Natural killer cell treated with Interleukin-12 subunit alpha and Interleukin-12 subunit beta and Interleukin-15 and Interleukin-18, amount 100 ng/mL, for 72 hours (primary cell): ENCODE measurements at regions not wholly inside any gene's neighbourhood (a gene's known extent, or its start where the extent isn't known, plus 50 kb on each side); places are given as distances from the start of the nearest gene placed in this dataset.
A peak's percentile ranks its signal among the peaks of the same experiment; 100 is the strongest.
"Not testable (repeated sequence)": the region's sequence is repeated elsewhere in the genome, so short reads cannot be mapped to it uniquely, and the experiment has no call there.

Experiments
- ATAC-seq, 2 donors: fragments of 150-1000 bp; cut with Tn5 transposase in 1 of 2; sonication (Bioruptor Pico), chemical (Tn5 transposase) in 1 of 2; 2 replicates each; pipeline ENCODE4 v1.10.0; 2021
- DNase-seq: peaks from one replicate; pipeline ENCODE4 v3.0.0; 2022; ENCODE audit warnings: low spot score
- H3K27ac Mint-ChIP-seq, 2 donors: 1 replicate in 1 of 2; 2 replicates in 1 of 2; pipeline ENCODE4 v1.8.0; 2022; ENCODE audit warnings: mixed read lengths in 2 of 2, mild to moderate bottlenecking in 1 of 2, moderate library complexity in 1 of 2
- H3K27me3 Mint-ChIP-seq, 2 donors: 1 replicate in 1 of 2; 2 replicates in 1 of 2; pipeline ENCODE4 v1.8.0; 2022; ENCODE audit warnings: mixed read lengths in 2 of 2
- H3K36me3 Mint-ChIP-seq: one replicate; pipeline ENCODE4 v1.8.0; 2022; ENCODE audit warnings: mixed read lengths
- H3K4me1 Mint-ChIP-seq, 2 donors: 1 replicate in 1 of 2; 2 replicates in 1 of 2; pipeline ENCODE4 v1.8.0; 2022; ENCODE audit warnings: low read depth in 2 of 2, mixed read lengths in 2 of 2, mild to moderate bottlenecking in 1 of 2
- H3K4me3 Mint-ChIP-seq: one replicate; pipeline ENCODE4 v1.8.0; 2022; ENCODE audit warnings: mixed read lengths
- H3K9me3 Mint-ChIP-seq: 2 replicates; pipeline ENCODE4 v1.8.0; 2022; ENCODE audit warnings: mixed read lengths

GRCh38 chr1:146413911-146414310 lies 185.1 kb upstream of the NOTCH2NLA start:
- not testable (repeated sequence) for ATAC-seq, H3K4me3 Mint-ChIP-seq, H3K27ac Mint-ChIP-seq, H3K27me3 Mint-ChIP-seq, H3K9me3 Mint-ChIP-seq, DNase-seq, H3K36me3 Mint-ChIP-seq
- H3K4me1 Mint-ChIP-seq, result peaks cover 7 to 12% of the 10 kb centered on the region in 2 donors

DNA sequence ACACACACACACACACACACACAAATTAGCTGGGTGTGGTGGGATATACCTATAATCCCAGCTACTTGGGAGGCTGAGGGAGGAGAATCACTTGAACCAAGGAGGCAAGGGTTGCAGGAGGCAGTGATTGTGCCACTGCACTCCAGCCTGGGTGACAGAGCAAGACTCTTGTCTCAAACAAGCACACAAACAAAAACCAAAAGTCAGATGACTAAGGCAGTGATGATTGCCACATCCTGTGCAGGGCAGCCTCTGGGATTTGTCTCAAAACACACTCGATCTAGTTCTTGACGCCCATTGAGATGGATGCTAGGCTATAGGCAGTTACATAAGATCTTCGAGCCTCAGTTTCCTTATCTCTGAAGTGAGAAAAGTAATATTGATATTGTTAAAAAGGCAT lies 183.1 kb upstream of the NOTCH2NLA start:
- H3K4me1 Mint-ChIP-seq, result peaks cover 7 to 12% of the 10 kb centered on the region in 2 donors
- H3K9me3 Mint-ChIP-seq, H3K36me3 Mint-ChIP-seq, H3K27me3 Mint-ChIP-seq: not testable (repeated sequence)
- DNase-seq (peak; percentile 62), ATAC-seq (peak; percentile 57 to 75)
- H3K27ac Mint-ChIP-seq, result peak overlapping the region; percentile 68 to 81
- peak overlapping the region; percentile 83 for H3K4me3 Mint-ChIP-seq

DNA sequence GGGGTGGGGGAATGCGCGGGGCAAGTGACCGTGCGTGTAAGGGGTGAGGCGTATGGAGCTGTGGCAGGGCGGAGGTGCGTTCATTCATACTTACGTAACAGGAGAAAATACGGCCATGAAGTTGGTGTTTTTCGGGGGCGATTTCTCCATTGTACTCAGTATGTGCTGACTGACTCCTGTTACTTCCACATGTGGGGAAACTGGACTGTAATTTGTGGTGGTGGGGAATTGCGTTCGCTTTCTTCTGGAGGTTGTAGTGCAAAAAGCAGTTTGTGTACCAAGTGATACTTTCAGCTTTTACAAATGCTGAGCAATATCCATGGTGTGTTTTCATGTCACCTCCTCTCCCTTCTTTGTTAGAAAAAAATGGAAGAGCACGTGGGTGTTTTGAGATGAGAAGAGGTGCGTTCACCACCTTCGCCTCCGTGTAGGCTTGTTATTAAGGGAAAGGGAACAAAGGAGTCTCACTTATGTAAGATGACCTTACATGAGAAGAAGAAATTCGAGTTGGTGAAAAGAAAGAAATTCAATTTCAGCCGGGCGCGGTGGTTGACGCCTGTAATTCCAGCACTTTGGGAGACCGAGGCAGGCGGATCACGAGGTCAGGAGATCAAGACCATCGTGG lies 181.1 kb upstream of the NOTCH2NLA start:
- DNase-seq (peak; percentile 60), ATAC-seq (peak; percentile 91)
- not testable (repeated sequence) for H3K27me3 Mint-ChIP-seq

DNA sequence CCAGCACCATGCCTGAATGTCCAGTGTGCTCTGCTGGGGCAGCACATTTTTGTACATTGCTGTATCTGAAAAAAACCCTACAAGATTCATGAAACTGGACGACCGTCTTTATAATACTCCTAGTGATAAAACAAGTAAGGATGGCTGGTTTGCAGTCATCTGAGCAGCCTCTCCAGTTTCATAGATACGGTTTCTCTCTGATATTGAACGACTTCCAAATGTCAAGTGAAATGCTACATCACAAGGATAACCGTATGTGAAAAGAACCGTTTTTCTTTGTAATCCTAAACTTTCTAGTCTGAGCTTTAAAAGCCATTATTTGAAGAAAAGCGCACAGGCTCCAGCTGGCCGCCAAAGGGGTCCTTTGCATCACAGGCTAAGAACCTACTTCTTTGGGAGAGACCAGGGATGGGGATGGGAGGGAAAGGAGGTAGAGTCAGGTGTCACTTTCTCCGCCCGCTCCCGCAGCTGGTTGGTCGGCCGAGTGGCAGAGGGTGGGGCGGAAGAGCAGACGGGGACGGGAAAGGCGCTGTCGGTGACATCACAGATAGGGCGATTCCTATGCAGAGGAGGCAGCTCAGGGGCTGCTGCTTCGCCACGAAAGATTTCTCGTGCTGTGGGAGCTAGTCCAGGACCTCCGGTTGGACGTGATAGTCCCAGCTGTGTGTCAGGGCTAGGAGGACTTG lies 180.4 kb upstream of the NOTCH2NLA start:
- not testable (repeated sequence) for H3K4me1 Mint-ChIP-seq, H3K27me3 Mint-ChIP-seq, H3K9me3 Mint-ChIP-seq, DNase-seq, H3K36me3 Mint-ChIP-seq
- ATAC-seq, result peak; percentile 83
- Mint-ChIP-seq H3K27ac (peak overlapping the region; percentile 76 to 89), H3K4me3 (peak overlapping the region; percentile 65)

More for the DNA sequence above, 181.1 kb upstream of the NOTCH2NLA start:
- peak overlapping the region; percentile 76 to 89 for H3K27ac Mint-ChIP-seq
- H3K36me3 Mint-ChIP-seq, H3K4me1 Mint-ChIP-seq, H3K9me3 Mint-ChIP-seq: not testable (repeated sequence)
- peak overlapping the region; percentile 65 for H3K4me3 Mint-ChIP-seq

GRCh38 chr1:146401281-146401825 lies 172.5 kb upstream of the NOTCH2NLA start:
- not testable (repeated sequence) for H3K27me3 Mint-ChIP-seq, H3K4me3 Mint-ChIP-seq, DNase-seq, H3K9me3 Mint-ChIP-seq, H3K36me3 Mint-ChIP-seq
- Mint-ChIP-seq H3K4me1 (peaks cover 19 to 27% of the 10 kb centered on the region in 2 donors), H3K27ac (peak overlapping the region; percentile 76 to 82)
- ATAC-seq, result peak; percentile 73 to 74

DNA sequence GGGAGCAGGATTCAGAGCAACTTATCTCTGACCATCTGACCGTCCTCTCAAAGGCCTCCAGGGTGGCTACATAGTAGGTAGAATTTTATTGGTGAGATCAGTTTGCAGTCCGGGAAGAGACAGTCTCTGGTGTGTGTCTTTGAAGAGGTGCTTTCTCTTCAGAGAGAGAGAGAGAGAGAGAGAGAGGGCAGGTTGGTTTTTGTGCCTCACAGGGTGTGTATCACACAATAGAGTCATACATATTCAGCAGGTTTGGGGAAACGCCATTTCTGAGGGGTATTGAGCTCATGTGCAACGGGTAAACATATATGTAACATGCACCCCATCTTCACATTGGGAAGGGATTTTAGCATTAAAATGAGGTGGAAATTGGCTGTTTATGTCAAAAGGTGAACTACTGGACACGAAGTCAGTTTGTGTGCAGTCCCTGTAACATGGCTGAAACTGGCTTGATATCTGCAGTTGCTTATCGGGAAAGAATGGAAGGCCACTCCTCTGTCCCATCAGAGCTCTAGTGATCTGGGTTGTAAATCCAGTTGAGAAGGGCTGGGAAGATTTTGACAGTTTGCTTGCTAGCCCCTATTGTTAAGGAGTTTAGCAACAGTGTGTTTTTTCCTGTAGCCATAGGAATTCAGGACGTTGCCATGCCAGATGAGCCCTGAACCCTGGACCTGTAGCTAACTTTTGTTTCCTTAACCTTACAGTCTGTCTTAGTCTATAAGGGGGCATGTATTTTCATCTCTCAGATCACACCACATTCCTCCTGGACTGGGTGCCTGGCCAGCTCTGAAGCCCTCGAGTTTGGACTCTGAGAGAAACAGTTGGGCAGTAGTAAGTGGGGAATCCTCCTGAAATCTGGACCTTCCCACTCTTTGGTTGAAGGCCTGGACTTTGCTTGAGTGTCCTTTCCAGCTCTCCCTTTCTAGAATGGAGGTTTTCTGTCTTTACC lies 171.6 kb upstream of the NOTCH2NLA start:
- not testable (repeated sequence) for ATAC-seq, H3K9me3 Mint-ChIP-seq, H3K27me3 Mint-ChIP-seq, H3K36me3 Mint-ChIP-seq
- H3K4me1 Mint-ChIP-seq, result peaks cover 19 to 27% of the 10 kb centered on the region in 2 donors
- DNase-seq, result peak; percentile 58
- H3K4me3 Mint-ChIP-seq, result peak overlapping the region; percentile 15
- H3K27ac Mint-ChIP-seq, result peak overlapping the region; percentile 76 to 82

DNA sequence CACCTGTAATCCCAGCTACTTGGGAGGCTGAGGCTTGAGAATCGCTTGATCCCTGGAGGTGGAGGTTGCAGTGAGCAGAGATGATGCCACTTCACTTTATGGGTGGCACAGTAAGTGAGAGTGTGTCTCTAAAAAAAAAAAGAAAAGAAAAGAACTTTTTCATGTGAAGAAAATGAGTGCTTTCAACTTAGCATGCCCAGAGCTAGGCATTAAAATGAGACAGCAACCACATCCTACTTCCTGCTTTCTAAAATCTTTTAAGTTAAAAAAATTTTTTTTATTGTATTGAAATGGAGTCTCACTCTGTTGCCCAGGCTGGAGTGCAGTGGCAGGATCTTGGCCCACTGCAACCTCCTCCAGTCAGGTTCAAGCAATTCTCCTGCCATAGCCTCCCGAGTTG lies 170.4 kb upstream of the NOTCH2NLA start:
- not testable (repeated sequence) for H3K4me3 Mint-ChIP-seq, H3K36me3 Mint-ChIP-seq, H3K9me3 Mint-ChIP-seq, DNase-seq, H3K27me3 Mint-ChIP-seq
- Mint-ChIP-seq H3K4me1 (peaks cover 19 to 27% of the 10 kb centered on the region in 2 donors), H3K27ac (peak overlapping the region in 1 of 2 donors; percentile 82)
- peak; percentile 73 to 75 for ATAC-seq

DNA sequence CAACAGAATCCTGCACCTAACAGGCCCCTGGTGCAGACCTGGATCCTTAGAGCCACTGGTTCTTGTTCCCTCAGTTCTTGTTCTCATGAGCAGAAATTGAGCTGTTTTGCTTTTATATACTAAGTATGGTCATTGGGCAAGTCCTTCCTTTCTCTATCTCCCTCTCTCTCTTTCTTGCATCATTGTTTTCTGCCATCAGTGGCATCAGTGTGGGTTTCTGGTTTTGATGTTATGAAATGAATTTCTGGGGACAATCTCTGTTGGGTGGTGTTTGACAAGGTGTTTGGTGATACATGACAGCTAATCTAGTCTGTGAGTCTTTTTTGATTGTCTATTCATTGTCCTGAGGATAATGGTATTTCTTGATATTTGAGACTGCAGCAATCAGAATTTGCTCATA lies 168.0 kb upstream of the NOTCH2NLA start:
- not testable (repeated sequence) for H3K4me3 Mint-ChIP-seq, H3K27me3 Mint-ChIP-seq, H3K36me3 Mint-ChIP-seq, H3K9me3 Mint-ChIP-seq, DNase-seq
- H3K27ac Mint-ChIP-seq, result peak overlapping the region in 1 of 2 donors; percentile 45
- peak; percentile 44 to 52 for ATAC-seq
- peaks cover 17 to 25% of the 10 kb centered on the region in 2 donors for H3K4me1 Mint-ChIP-seq

DNA sequence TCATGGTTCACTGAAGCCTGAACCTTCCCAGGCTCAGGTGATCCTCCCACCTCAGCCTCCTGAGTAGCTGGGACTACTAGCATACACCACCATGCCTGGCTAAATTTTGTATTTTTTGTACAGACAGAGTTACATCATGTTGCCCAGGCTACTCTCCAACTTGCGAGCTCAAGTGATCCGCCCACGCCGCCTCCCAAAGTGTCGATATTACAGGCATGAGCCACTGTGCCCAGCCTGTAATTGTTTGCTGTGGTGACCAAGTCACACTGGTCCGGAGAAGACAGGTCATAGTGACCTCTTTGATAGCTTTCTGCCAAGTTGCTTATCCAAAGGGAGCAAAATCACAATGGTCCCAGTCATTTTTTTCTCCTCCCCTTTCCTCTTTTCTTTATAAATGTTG lies 167.4 kb upstream of the NOTCH2NLA start:
- H3K27me3 Mint-ChIP-seq, H3K27ac Mint-ChIP-seq, H3K4me3 Mint-ChIP-seq, DNase-seq, H3K9me3 Mint-ChIP-seq, ATAC-seq, H3K36me3 Mint-ChIP-seq: not testable (repeated sequence)
- H3K4me1 Mint-ChIP-seq, result peaks cover 12 to 20% of the 10 kb centered on the region in 2 donors

DNA sequence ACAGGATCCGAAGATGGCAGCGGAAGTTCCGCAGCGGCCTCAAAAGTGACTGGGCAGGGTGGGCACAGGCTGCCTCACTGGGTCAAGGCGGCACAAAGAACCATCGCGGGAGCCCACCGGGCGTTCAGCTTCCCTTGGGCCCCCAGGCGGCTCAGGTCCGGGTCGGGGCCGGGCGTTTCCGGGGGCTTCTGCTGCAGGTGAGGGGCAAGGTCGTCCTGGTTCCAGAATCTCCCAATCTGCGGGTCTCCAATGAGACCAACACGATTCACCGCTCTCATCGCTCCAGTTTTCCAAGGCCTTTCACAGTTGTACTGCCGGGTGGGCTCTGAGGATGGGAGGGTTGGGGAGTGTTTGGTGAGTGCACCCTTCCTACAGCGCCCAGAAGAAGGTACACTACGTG lies 165.0 kb upstream of the NOTCH2NLA start:
- not testable (repeated sequence) for H3K36me3 Mint-ChIP-seq, H3K9me3 Mint-ChIP-seq, H3K4me3 Mint-ChIP-seq, H3K4me1 Mint-ChIP-seq, H3K27me3 Mint-ChIP-seq, H3K27ac Mint-ChIP-seq, ATAC-seq
- DNase-seq, result peak; percentile 60

DNA sequence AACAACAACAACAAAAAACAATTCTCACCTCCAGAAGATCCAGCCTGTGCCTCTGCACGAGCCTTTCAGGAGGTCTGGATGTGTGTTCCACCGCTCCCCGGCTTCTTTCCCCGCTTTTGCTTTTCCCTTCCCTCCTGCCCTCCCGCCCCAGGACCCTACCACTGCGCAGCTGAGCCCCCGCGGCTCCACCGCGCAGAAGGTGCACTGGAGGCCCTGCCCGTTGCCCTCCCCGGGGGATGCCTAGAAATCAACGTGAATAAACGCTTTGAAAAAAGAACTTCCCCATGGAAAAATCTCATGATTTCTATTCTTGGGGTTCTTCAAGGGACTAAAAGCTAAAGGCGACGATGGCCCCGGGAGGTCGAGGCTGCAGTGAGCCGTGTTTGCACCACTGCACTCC lies 164.3 kb upstream of the NOTCH2NLA start:
- not testable (repeated sequence) for H3K27ac Mint-ChIP-seq, H3K27me3 Mint-ChIP-seq, H3K36me3 Mint-ChIP-seq, H3K4me3 Mint-ChIP-seq, H3K9me3 Mint-ChIP-seq, H3K4me1 Mint-ChIP-seq, ATAC-seq, DNase-seq

DNA sequence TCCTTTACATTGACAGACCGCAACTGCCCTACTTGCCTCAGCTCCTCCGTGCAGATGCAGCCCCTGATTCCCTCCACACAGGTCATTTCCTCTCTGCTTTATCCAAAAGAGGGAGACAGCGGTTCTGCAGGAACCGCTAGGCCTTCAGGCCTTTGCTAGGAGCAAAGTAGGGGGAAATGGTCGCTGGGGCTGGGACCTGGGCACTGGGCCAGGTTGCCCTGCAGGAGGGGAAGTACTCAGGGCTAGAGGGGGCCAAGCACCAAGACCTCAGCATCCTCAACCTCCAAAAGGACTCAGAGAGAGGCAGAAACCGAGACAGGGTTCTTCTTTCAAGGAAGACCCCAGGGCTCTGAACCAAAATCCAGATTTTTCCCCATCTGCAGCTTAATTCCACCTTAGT lies 160.4 kb upstream of the NOTCH2NLA start:
- not testable (repeated sequence) for H3K4me1 Mint-ChIP-seq, H3K36me3 Mint-ChIP-seq, H3K9me3 Mint-ChIP-seq, ATAC-seq, H3K27me3 Mint-ChIP-seq, DNase-seq, H3K4me3 Mint-ChIP-seq, H3K27ac Mint-ChIP-seq

- H3K9me3 Mint-ChIP-seq, ATAC-seq, H3K36me3 Mint-ChIP-seq, H3K27me3 Mint-ChIP-seq, H3K4me1 Mint-ChIP-seq: not testable (repeated sequence)
- peak overlapping the region; percentile 84 for H3K4me3 Mint-ChIP-seq
- DNase-seq, result peak; percentile 58
- peak overlapping the region; percentile 99 to 100 for H3K27ac Mint-ChIP-seq
Observed at GRCh38 chr1:146387750-146388469, 159.1 kb upstream of the NOTCH2NLA start.
